ENCODE measurements at regions not wholly inside any gene's neighbourhood (a gene's known extent, or its start where the extent isn't known, plus 50 kb on each side); places are given as distances from the start of the nearest gene placed in this dataset.

DNA sequence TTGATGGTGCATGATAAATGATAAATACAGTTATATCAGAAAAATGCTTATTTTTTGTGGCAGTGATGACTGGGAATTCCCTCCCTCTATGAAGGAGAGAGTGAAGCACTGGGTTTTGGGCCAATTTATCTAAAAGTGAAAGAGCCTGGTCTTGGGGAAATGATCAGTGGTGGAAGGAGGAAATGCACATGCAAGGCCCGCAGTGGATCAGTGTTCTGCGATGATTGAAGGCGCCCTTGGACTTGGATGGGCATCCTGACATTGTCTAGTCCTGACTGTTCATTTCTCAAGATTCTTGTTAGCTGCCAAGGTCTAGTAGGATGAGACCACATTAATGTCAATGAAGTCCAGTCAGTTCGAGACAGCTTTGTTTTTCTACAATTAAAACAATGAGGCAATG, 272.0 kb upstream of the SLC35B3 start:
- Histone ChIP-seq H3K4me3 (no peak overlapping the region), H3K27me3 (no peaks in the 10 kb centered on the region), H3K4me1 (replicated peaks in 1 of 2) (peaks cover 0 to 5% of the 10 kb centered on the region in 2 donors), H3K36me3 (replicated peaks in 1 of 2) (no peaks in the 10 kb centered on the region), H3K27ac (no peak overlapping the region), H3K9me3 (replicated peaks in 1 of 3) (no peaks in the 10 kb centered on the region)
- intact Hi-C loops (cut with DNase I) = no loop called here
- TF ChIP-seq POLR2A (IDR thresholded peaks at IDR 0.05) = no peak
- TF ChIP-seq, protein P1, sequence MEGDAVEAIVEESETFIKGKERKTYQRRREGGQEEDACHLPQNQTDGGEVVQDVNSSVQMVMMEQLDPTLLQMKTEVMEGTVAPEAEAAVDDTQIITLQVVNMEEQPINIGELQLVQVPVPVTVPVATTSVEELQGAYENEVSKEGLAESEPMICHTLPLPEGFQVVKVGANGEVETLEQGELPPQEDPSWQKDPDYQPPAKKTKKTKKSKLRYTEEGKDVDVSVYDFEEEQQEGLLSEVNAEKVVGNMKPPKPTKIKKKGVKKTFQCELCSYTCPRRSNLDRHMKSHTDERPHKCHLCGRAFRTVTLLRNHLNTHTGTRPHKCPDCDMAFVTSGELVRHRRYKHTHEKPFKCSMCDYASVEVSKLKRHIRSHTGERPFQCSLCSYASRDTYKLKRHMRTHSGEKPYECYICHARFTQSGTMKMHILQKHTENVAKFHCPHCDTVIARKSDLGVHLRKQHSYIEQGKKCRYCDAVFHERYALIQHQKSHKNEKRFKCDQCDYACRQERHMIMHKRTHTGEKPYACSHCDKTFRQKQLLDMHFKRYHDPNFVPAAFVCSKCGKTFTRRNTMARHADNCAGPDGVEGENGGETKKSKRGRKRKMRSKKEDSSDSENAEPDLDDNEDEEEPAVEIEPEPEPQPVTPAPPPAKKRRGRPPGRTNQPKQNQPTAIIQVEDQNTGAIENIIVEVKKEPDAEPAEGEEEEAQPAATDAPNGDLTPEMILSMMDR (IDR thresholded peaks at IDR 0.05) = no peak
- DNase-seq = no peak
- WGBS, 4 donors = 60 to 79% (median 65%) methylated on average over 4 of the region's 4 CpGs

DNA sequence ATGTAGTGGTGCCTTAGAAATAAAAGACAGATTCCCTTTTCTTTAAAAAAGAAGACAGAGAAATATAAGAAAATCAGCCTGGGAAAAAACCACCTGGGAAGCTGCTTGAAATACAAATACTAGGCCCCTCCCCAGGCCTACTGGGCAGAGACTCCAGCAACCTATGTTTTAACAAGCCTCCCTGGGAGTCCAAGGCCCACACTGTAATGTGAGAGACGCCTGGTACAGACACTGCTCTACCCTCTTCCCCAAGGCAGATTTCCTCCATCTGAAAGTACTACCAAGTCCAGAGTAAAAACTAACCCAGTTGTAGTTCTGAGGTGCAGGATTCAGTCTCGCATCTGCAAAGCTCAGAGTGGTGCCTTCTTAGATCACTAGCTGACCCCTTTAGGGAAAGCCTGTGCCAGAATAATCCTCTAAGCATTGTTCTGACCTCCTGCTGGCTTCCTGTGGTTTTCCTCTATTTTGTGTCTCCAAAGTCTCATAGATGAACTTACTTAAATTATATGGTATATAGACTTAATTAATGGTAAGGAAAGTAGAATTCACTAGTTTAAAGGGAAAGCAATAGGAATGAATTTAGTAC, 270.2 kb upstream of the SLC35B3 start:
- H3K36me3 ChIP-seq (replicated peaks in 1 of 2) = no peaks in the 10 kb centered on the region
- TF ChIP-seq POLR2A (IDR thresholded peaks at IDR 0.05) = no peak
- TF ChIP-seq, protein P1 (IDR thresholded peaks at IDR 0.05) = no peak

DNA sequence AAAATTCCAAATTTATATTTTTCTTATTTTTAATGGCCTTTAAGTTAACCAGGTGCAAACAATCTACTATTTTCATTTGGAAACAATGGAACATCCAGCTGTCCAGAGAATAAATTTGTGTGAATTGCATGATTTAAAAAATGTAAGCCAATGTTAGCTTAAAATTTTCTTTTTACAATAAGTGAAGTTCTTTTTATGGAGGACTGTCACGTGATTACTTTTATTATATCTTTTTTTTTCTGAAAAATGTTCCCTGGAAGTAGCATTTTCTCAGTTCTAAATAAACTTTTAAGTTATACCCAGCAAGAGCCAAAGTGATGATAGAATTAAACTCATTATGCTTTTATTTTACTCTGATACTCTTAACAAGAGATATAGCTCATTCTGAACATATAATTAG, 267.7 kb upstream of the SLC35B3 start:
- intact Hi-C loops (cut with DNase I) = no loop called here
- Histone ChIP-seq H3K27ac (no peak overlapping the region), H3K9me3 (replicated peaks in 1 of 3) (no peaks in the 10 kb centered on the region), H3K4me3 (no peak overlapping the region), H3K36me3 (replicated peaks in 1 of 2) (no peaks in the 10 kb centered on the region), H3K27me3 (no peaks in the 10 kb centered on the region), H3K4me1 (replicated peaks in 1 of 2) (peaks cover 0 to under 1% of the 10 kb centered on the region in 2 donors)
- TF ChIP-seq, protein P1 (IDR thresholded peaks at IDR 0.05) = no peak
- no peak for TF ChIP-seq POLR2A (IDR thresholded peaks at IDR 0.05)
- 81 to 89% (median 84%) methylated on average over 1 of the region's 1 CpG for WGBS, 4 donors
- DNase-seq = no peak

More for the DNA sequence above, 270.2 kb upstream of the SLC35B3 start:
- 29 to 39% (median 37%) methylated on average over 2 of the region's 2 CpGs for WGBS, 4 donors
- H3K9me3 ChIP-seq (replicated peaks in 1 of 3) = no peaks in the 10 kb centered on the region
- no peak for DNase-seq
- no peaks in the 10 kb centered on the region for H3K27me3 ChIP-seq
- peaks cover 0 to 5% of the 10 kb centered on the region in 2 donors for H3K4me1 ChIP-seq (replicated peaks in 1 of 2)
- intact Hi-C loops (cut with DNase I) = no loop called here
- no peak overlapping the region for H3K4me3 ChIP-seq
- H3K27ac ChIP-seq = no peak overlapping the region

DNA sequence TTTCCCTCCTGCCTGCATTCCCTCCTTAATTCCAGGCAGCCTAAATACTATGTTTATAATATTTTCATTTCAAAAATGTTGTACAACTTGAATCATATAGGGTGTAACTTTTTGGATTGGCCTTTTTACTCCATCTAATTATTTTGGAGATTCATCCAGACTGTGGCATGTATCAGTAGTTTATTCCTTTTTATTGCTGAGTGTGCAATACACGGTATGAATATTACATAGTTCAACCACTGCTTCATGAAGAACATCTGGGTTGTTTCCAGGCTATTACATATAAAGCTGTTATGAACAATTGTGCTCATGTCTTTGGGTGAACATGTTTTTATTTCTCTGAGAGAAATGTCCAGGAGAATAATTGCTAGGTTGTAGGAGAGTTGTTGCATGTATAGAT, 253.5 kb upstream of the SLC35B3 start:
- DNase-seq = no peak
- WGBS, 4 donors = 70 to 83% (median 74%) methylated on average over 1 of the region's 1 CpG
- Histone ChIP-seq H3K36me3 (replicated peaks in 1 of 2) (no peaks in the 10 kb centered on the region), H3K9me3 (replicated peaks in 1 of 3) (no peaks in the 10 kb centered on the region), H3K4me3 (no peak overlapping the region), H3K27me3 (no peaks in the 10 kb centered on the region), H3K4me1 (replicated peaks in 1 of 2) (no peaks in the 10 kb centered on the region), H3K27ac (no peak overlapping the region)
- intact Hi-C loops (cut with DNase I) = no loop called here
- TF ChIP-seq POLR2A (IDR thresholded peaks at IDR 0.05) = no peak
- TF ChIP-seq, protein P1 (IDR thresholded peaks at IDR 0.05) = no peak
